NCI-H82 (cell line): ENCODE measurements at regions not wholly inside any gene's neighbourhood (a gene's known extent, or its start where the extent isn't known, plus 50 kb on each side); places are given as distances from the start of the nearest gene placed in this dataset.
"Not testable (repeated sequence)": the region's sequence is repeated elsewhere in the genome, so short reads cannot be mapped to it uniquely, and the experiment has no call there.

Source experiments
- DNase-seq: peaks from one replicate; lab custom pipeline; 2025; lab: John Stamatoyannopoulos, UW

GRCh38 chr10:8615118-8615517, 560.6 kb downstream of the GATA3 start:
- DNase-seq: no peak

GRCh38 chr10:8616166-8616565, 561.7 kb downstream of the GATA3 start:
- no peak for DNase-seq

- DNase-seq: no peak
Measured at GRCh38 chr10:8617792-8618191, 563.3 kb downstream of the GATA3 start.

- DNase-seq: no peak
Measured at GRCh38 chr10:8618834-8619233, 564.3 kb downstream of the GATA3 start.

- DNase-seq: no peak
Measured at GRCh38 chr10:8628351-8628750, 573.9 kb downstream of the GATA3 start.

GRCh38 chr10:8633909-8634308, 579.4 kb downstream of the GATA3 start:
- no peak for DNase-seq

GRCh38 chr10:8636371-8636770, 581.9 kb downstream of the GATA3 start:
- DNase-seq: no peak

GRCh38 chr10:8637640-8638039, 583.2 kb downstream of the GATA3 start:
- DNase-seq: no peak

- no peak for DNase-seq
Measured at GRCh38 chr10:8638088-8638672, 583.7 kb downstream of the GATA3 start.

GRCh38 chr10:8639486-8640185, 585.1 kb downstream of the GATA3 start:
- DNase-seq: no peak

- DNase-seq: no peak
Measured at GRCh38 chr10:8640301-8640700, 585.8 kb downstream of the GATA3 start.

GRCh38 chr10:8640878-8641277, 586.4 kb downstream of the GATA3 start:
- peak; percentile 9 for DNase-seq

GRCh38 chr10:8656261-8656660, 601.8 kb downstream of the GATA3 start:
- no peak for DNase-seq

GRCh38 chr10:8659982-8660381, 605.5 kb downstream of the GATA3 start:
- no peak for DNase-seq

GRCh38 chr10:8661886-8662285, 607.4 kb downstream of the GATA3 start:
- no peak for DNase-seq

GRCh38 chr10:8663131-8663530, 608.6 kb downstream of the GATA3 start:
- no peak for DNase-seq

- no peak for DNase-seq
Measured at GRCh38 chr10:8665322-8665721, 610.8 kb downstream of the GATA3 start.

GRCh38 chr10:8670461-8670860, 616.0 kb downstream of the GATA3 start:
- no peak for DNase-seq

- DNase-seq: no peak
Measured at GRCh38 chr10:8674230-8674629, 619.7 kb downstream of the GATA3 start.

GRCh38 chr10:8677642-8678041, 623.2 kb downstream of the GATA3 start:
- DNase-seq: no peak

GRCh38 chr10:8684916-8685315, 630.4 kb downstream of the GATA3 start:
- not testable (repeated sequence) for DNase-seq

GRCh38 chr10:8688881-8689280, 634.4 kb downstream of the GATA3 start:
- no peak for DNase-seq

GRCh38 chr10:8691498-8692017, 637.1 kb downstream of the GATA3 start:
- no peak for DNase-seq

- not testable (repeated sequence) for DNase-seq
Measured at GRCh38 chr10:8693635-8694034, 639.1 kb downstream of the GATA3 start.
